Kidney epithelial cell (primary cell): ENCODE measurements at regions not wholly inside any gene's neighbourhood (a gene's known extent, or its start where the extent isn't known, plus 50 kb on each side); places are given as distances from the start of the nearest gene placed in this dataset.

Experiments
- DNase-seq: peaks from one replicate; pipeline ENCODE4 v3.0.0-alpha.2; 2010; ENCODE audit warnings: low read depth
- H3K27me3 ChIP-seq: 2 replicates; pipeline ENCODE4 v1.6.0; 2011; ENCODE audit warnings: low read length; ENCODE audit not compliant: control insufficient read depth, insufficient read depth
- H3K36me3 ChIP-seq: 2 replicates; pipeline ENCODE4 v1.5.1; 2011; ENCODE audit warnings: low read length; ENCODE audit not compliant: control insufficient read depth, insufficient read depth
- H3K4me3 ChIP-seq: 2 replicates; pipeline ENCODE4 v1.5.1; 2011; ENCODE audit warnings: low read depth, mild to moderate bottlenecking, control low read depth, low read length
- CTCF ChIP-seq: IDR thresholded peaks from 2 replicates; pipeline ENCODE4 v1.5.1; 2011; ENCODE audit warnings: mild to moderate bottlenecking, moderate library complexity, low read length, control low read depth, inconsistent platforms; ENCODE audit not compliant: insufficient read depth, poor library complexity, severe bottlenecking

- Histone ChIP-seq H3K4me3 (no peak overlapping the region), H3K36me3 (no peaks in the 10 kb centered on the region), H3K27me3 (no peaks in the 10 kb centered on the region)
- TF ChIP-seq CTCF, result no peak
- DNase-seq, result no peak
Observed at GRCh38 chr4:82235346-82235745, 138.4 kb downstream of the HNRNPD start.

GRCh38 chr4:82232891-82233290 lies 140.9 kb downstream of the HNRNPD start:
- no peak overlapping the region for H3K4me3 ChIP-seq
- no peak for TF ChIP-seq CTCF
- no peaks in the 10 kb centered on the region for H3K27me3 ChIP-seq
- no peak for DNase-seq
- no peaks in the 10 kb centered on the region for H3K36me3 ChIP-seq

- no peak for DNase-seq
- Histone ChIP-seq H3K27me3 (no peaks in the 10 kb centered on the region), H3K36me3 (no peaks in the 10 kb centered on the region)
Observed at GRCh38 chr4:82231806-82232205, 142.0 kb downstream of the HNRNPD start.

GRCh38 chr4:82230306-82230705 lies 143.5 kb downstream of the HNRNPD start:
- no peak for TF ChIP-seq CTCF
- Histone ChIP-seq H3K4me3 (no peak overlapping the region), H3K27me3 (no peaks in the 10 kb centered on the region), H3K36me3 (no peaks in the 10 kb centered on the region)
- DNase-seq, result no peak

More at GRCh38 chr4:82231806-82232205, 142.0 kb downstream of the HNRNPD start:
- no peak for TF ChIP-seq CTCF
- H3K4me3 ChIP-seq, result no peak overlapping the region

GRCh38 chr4:82225030-82225429 lies 148.8 kb downstream of the HNRNPD start:
- H3K36me3 ChIP-seq, result no peaks in the 10 kb centered on the region
- TF ChIP-seq CTCF, result no peak
- no peak overlapping the region for H3K4me3 ChIP-seq
- DNase-seq, result no peak
- no peaks in the 10 kb centered on the region for H3K27me3 ChIP-seq

- DNase-seq, result no peak
- Histone ChIP-seq H3K4me3 (no peak overlapping the region), H3K27me3 (no peaks in the 10 kb centered on the region), H3K36me3 (no peaks in the 10 kb centered on the region)
- TF ChIP-seq CTCF, result no peak
Observed at GRCh38 chr4:82223715-82224114, 150.1 kb downstream of the HNRNPD start.
